ENCODE measurements at regions not wholly inside any gene's neighbourhood (a gene's known extent, or its start where the extent isn't known, plus 50 kb on each side); places are given as distances from the start of the nearest gene placed in this dataset.

GRCh38 chr2:116264872-116265271, 1549.6 kb upstream of the DDX18 start:
- no peaks in the 10 kb centered on the region for H3K36me3 ChIP-seq (ENCODE audit: low read depth, low read length)
- ChIA-PET CTCF (no interaction called here), POLR2A (ENCODE audit: unreplicated experiment) (no interaction called here)
- TF ChIP-seq, protein P1, sequence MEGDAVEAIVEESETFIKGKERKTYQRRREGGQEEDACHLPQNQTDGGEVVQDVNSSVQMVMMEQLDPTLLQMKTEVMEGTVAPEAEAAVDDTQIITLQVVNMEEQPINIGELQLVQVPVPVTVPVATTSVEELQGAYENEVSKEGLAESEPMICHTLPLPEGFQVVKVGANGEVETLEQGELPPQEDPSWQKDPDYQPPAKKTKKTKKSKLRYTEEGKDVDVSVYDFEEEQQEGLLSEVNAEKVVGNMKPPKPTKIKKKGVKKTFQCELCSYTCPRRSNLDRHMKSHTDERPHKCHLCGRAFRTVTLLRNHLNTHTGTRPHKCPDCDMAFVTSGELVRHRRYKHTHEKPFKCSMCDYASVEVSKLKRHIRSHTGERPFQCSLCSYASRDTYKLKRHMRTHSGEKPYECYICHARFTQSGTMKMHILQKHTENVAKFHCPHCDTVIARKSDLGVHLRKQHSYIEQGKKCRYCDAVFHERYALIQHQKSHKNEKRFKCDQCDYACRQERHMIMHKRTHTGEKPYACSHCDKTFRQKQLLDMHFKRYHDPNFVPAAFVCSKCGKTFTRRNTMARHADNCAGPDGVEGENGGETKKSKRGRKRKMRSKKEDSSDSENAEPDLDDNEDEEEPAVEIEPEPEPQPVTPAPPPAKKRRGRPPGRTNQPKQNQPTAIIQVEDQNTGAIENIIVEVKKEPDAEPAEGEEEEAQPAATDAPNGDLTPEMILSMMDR (conservative IDR thresholded peaks at IDR 0.05; ENCODE audit: low read depth, low read length): no peak
- TF ChIP-seq EZH2phosphoT487 (IDR thresholded peaks at IDR 0.05; ENCODE audit: borderline replicate concordance, low read length) (no peak), EZH2 (IDR thresholded peaks at IDR 0.05; ENCODE audit: low read length, unreplicated experiment) (no peak)
- H3K9me3 ChIP-seq (ENCODE audit: low read length): peaks cover 9% of the 10 kb centered on the region; the same call in 1 of the 2 replicates
- no peak overlapping the region for H3K4me3 ChIP-seq (ENCODE audit: low read length)
- no peak overlapping the region for H3K9ac ChIP-seq (ENCODE audit: low read length)
- no peaks in the 10 kb centered on the region for H3F3A ChIP-seq (ENCODE audit: low read length, unreplicated experiment)
- no peaks in the 10 kb centered on the region for H3K79me2 ChIP-seq (ENCODE audit: low read length)
- no peaks in the 10 kb centered on the region for H3K4me1 ChIP-seq (ENCODE audit: insufficient read depth, low read length)
- ATAC-seq (no peak), DNase-seq (no peak)
- H2AFZ ChIP-seq (ENCODE audit: low read length): no peak overlapping the region
- H3K9me2 ChIP-seq (replicated peaks; ENCODE audit: low read length): no peaks in the 10 kb centered on the region
- no peak overlapping the region for H3K27ac ChIP-seq (ENCODE audit: low read length)
- H4K20me1 ChIP-seq (ENCODE audit: low read length): no peaks in the 10 kb centered on the region
- no peak overlapping the region for H3K4me2 ChIP-seq (ENCODE audit: low read length)
- no peaks in the 10 kb centered on the region for H3K27me3 ChIP-seq (ENCODE audit: low read length)
- BruUV-seq (replicated peaks): no TSS peak
- intact Hi-C loops (cut with micrococcal nuclease): no loop called here

DNA sequence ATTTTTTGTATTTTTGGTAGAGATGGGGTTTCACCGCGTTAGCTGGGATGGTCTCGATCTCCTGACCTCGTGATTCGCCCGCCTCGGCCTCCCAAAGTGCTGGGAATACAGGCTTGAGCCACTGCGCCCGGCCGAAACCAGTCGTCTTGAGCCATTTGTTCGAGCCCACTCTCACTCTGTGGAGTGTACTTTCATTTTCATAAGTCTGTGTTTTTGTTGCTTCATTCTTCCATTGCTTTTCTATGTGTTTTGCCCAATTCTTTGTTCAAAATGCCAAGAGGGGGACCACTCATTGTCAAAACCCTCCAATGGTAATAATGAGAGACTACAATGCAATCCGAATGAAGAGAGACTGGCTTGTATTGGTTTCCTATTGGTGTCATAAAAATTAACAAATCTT, 1545.5 kb upstream of the DDX18 start:
- H3K27ac ChIP-seq (ENCODE audit: low read length): no peak overlapping the region
- no peaks in the 10 kb centered on the region for H3K4me1 ChIP-seq (ENCODE audit: insufficient read depth, low read length)
- no peaks in the 10 kb centered on the region for H3K9me2 ChIP-seq (replicated peaks; ENCODE audit: low read length)
- ATAC-seq (no peak), DNase-seq (no peak)
- no peaks in the 10 kb centered on the region for H3F3A ChIP-seq (ENCODE audit: low read length, unreplicated experiment)
- no peaks in the 10 kb centered on the region for H4K20me1 ChIP-seq (ENCODE audit: low read length)
- no TSS peak for BruUV-seq (replicated peaks)
- H3K27me3 ChIP-seq (ENCODE audit: low read length): no peaks in the 10 kb centered on the region
- H3K4me2 ChIP-seq (ENCODE audit: low read length): no peak overlapping the region
- no peaks in the 10 kb centered on the region; the same call in 1 of the 2 replicates for H3K9me3 ChIP-seq (ENCODE audit: low read length)
- ChIA-PET POLR2A (ENCODE audit: unreplicated experiment) (no interaction called here), CTCF (no interaction called here)
- no peak overlapping the region for H3K4me3 ChIP-seq (ENCODE audit: low read length)
- H3K79me2 ChIP-seq (ENCODE audit: low read length): no peaks in the 10 kb centered on the region
- no peaks in the 10 kb centered on the region for H3K36me3 ChIP-seq (ENCODE audit: low read depth, low read length)
- TF ChIP-seq EZH2phosphoT487 (IDR thresholded peaks at IDR 0.05; ENCODE audit: borderline replicate concordance, low read length) (no peak), EZH2 (IDR thresholded peaks at IDR 0.05; ENCODE audit: low read length, unreplicated experiment) (no peak)
- TF ChIP-seq, protein P1 (conservative IDR thresholded peaks at IDR 0.05; ENCODE audit: low read depth, low read length): no peak
- no peak overlapping the region for H2AFZ ChIP-seq (ENCODE audit: low read length)
- no peak overlapping the region for H3K9ac ChIP-seq (ENCODE audit: low read length)
- intact Hi-C loops (cut with micrococcal nuclease): no loop called here

- H3K27me3 ChIP-seq (ENCODE audit: low read length): no peaks in the 10 kb centered on the region
- H3F3A ChIP-seq (ENCODE audit: low read length, unreplicated experiment): no peaks in the 10 kb centered on the region
- TF ChIP-seq EZH2phosphoT487 (IDR thresholded peaks at IDR 0.05; ENCODE audit: borderline replicate concordance, low read length) (no peak), EZH2 (IDR thresholded peaks at IDR 0.05; ENCODE audit: low read length, unreplicated experiment) (no peak)
- TF ChIP-seq, protein P1 (conservative IDR thresholded peaks at IDR 0.05; ENCODE audit: low read depth, low read length): no peak
- H3K9ac ChIP-seq (ENCODE audit: low read length): no peak overlapping the region
- ChIA-PET POLR2A (ENCODE audit: unreplicated experiment) (no interaction called here), CTCF (no interaction called here)
- no peaks in the 10 kb centered on the region for H3K4me1 ChIP-seq (ENCODE audit: insufficient read depth, low read length)
- no peaks in the 10 kb centered on the region for H3K9me2 ChIP-seq (replicated peaks; ENCODE audit: low read length)
- no peak for ATAC-seq
- intact Hi-C loops (cut with micrococcal nuclease): no loop called here
- no peaks in the 10 kb centered on the region for H3K36me3 ChIP-seq (ENCODE audit: low read depth, low read length)
- H2AFZ ChIP-seq (ENCODE audit: low read length): no peak overlapping the region
- DNase-seq: no peak
- 0 out of 2 replicates have a peak, but pooled peaks cover 5% of the 10 kb centered on the region for H3K9me3 ChIP-seq (ENCODE audit: low read length)
- H3K27ac ChIP-seq (ENCODE audit: low read length): no peak overlapping the region
- H4K20me1 ChIP-seq (ENCODE audit: low read length): no peaks in the 10 kb centered on the region
- H3K4me3 ChIP-seq (ENCODE audit: low read length): no peak overlapping the region
- H3K4me2 ChIP-seq (ENCODE audit: low read length): no peak overlapping the region
- no TSS peak for BruUV-seq (replicated peaks)
- H3K79me2 ChIP-seq (ENCODE audit: low read length): no peaks in the 10 kb centered on the region
Measured at GRCh38 chr2:116304328-116304727, 1510.2 kb upstream of the DDX18 start.

All from PC-3 (cell line).